Neural crest cell (in vitro differentiated cells): ENCODE measurements at regions not wholly inside any gene's neighbourhood (a gene's known extent, or its start where the extent isn't known, plus 50 kb on each side); places are given as distances from the start of the nearest gene placed in this dataset.

Source experiments
- DNase-seq: peaks from one replicate; pipeline ENCODE4 v3.0.0; 2021; ENCODE audit warnings: low read depth, mixed read lengths, low spot score
- H3K27ac Mint-ChIP-seq: one replicate; pipeline ENCODE4 v1.8.0; 2021; ENCODE audit warnings: mild to moderate bottlenecking, mixed read lengths; ENCODE audit not compliant: unreplicated experiment
- H3K27me3 Mint-ChIP-seq: 2 replicates; pipeline ENCODE4 v1.8.0; 2021; ENCODE audit warnings: low read depth, mild to moderate bottlenecking, mixed read lengths
- H3K36me3 Mint-ChIP-seq: 2 replicates; pipeline ENCODE4 v1.8.0; 2021; ENCODE audit warnings: low read depth, mild to moderate bottlenecking, mixed read lengths
- H3K4me1 Mint-ChIP-seq: 2 replicates; pipeline ENCODE4 v1.8.0; 2021; ENCODE audit warnings: mixed read lengths
- H3K4me3 Mint-ChIP-seq: one replicate; pipeline ENCODE4 v1.8.0; 2021; ENCODE audit warnings: mild to moderate bottlenecking, mixed read lengths
- H3K9me3 Mint-ChIP-seq: 2 replicates; pipeline ENCODE4 v1.8.0; 2021; ENCODE audit warnings: mixed read lengths
- CTCF ChIP-seq: fragments of 200-600 bp; sonication (generic); conservative IDR thresholded peaks from 2 replicates; pipeline ENCODE4 v1.5.0; 2021; ENCODE audit warnings: antibody characterized with exemption, mild to moderate bottlenecking

DNA sequence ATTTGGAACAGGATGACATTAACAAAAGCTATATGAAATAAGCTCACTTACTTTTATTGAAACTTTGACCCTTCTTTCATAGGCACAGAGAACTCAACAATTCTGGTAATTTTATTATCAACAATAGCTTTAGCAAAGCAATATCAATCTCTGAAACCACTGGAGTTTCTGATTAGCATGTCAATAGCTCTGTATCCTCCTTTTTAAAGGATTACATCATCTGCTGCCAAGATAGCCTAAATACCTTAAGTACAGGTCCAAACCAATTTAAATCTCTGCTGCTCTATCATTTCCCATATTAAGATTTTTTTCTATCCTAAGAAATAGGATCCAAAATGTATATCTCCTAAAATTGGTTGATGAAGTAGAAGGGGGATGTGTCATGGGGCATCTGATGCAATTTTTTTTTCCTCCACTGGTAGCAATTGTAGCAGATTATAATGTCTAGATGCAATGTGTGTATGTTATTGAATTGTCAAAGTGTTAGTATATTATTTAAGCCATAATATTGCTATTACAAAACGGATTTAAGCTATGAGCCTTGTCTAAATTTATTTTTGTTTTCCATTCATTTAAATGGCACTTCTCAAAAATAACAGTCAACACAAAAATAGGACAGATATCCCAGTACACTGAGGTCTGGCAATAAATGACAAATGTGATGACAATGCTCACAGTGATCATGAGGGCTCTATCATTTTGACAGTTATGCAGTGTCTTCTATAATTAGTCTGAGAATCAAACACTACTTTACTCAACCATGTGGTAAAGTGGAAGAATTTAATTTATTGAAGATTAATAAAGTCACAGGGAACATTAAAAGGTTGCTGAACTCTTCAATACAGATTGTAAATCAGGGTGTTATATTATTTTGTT, 328.4 kb downstream of the CDH7 start:
- no peaks in the 10 kb centered on the region for H3K27me3 Mint-ChIP-seq
- no peak overlapping the region for H3K27ac Mint-ChIP-seq
- DNase-seq: no peak
- H3K4me3 Mint-ChIP-seq: no peak overlapping the region
- no peak for TF ChIP-seq CTCF
- peaks cover 13% of the 10 kb centered on the region for H3K9me3 Mint-ChIP-seq
- peaks cover 5% of the 10 kb centered on the region for H3K36me3 Mint-ChIP-seq
- peaks cover 7% of the 10 kb centered on the region for H3K4me1 Mint-ChIP-seq

GRCh38 chr18:66077066-66077465, 326.3 kb downstream of the CDH7 start:
- Mint-ChIP-seq H3K4me1 (peaks cover 7% of the 10 kb centered on the region), H3K27me3 (no peaks in the 10 kb centered on the region), H3K4me3 (no peak overlapping the region), H3K9me3 (peaks cover 24% of the 10 kb centered on the region), H3K36me3 (peaks cover 10% of the 10 kb centered on the region), H3K27ac (no peak overlapping the region)
- no peak for DNase-seq
- TF ChIP-seq CTCF: no peak

GRCh38 chr18:66066191-66066590, 315.4 kb downstream of the CDH7 start:
- no peak for TF ChIP-seq CTCF
- Mint-ChIP-seq H3K36me3 (peaks cover 7% of the 10 kb centered on the region), H3K4me3 (no peak overlapping the region), H3K4me1 (peaks cover 5% of the 10 kb centered on the region), H3K27me3 (no peaks in the 10 kb centered on the region), H3K27ac (no peak overlapping the region), H3K9me3 (peaks cover 8% of the 10 kb centered on the region)
- DNase-seq: no peak

DNA sequence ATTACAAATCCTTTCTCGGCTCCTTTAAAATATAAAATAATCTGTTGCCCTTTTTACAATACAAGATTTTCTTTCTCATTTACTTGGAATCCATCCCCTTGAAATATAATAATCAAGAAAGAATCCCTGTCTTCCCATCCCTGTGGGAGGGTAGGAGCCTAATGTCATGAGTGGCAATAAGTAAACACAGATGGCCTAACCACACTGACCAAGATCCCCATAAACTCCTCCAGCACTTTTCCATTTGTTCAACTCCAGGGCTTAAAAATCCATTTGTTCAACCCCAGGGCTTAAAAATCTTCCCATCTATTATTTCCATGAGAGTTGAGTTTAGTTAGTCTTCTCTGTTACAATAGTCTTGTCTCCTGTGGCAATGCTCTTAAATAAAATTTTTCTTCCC, 297.6 kb downstream of the CDH7 start:
- no peaks in the 10 kb centered on the region for H3K27me3 Mint-ChIP-seq
- H3K36me3 Mint-ChIP-seq: no peaks in the 10 kb centered on the region
- no peak for DNase-seq
- no peaks in the 10 kb centered on the region for H3K4me1 Mint-ChIP-seq
- no peaks in the 10 kb centered on the region for H3K9me3 Mint-ChIP-seq
- H3K27ac Mint-ChIP-seq: no peak overlapping the region
- no peak overlapping the region for H3K4me3 Mint-ChIP-seq
- no peak for TF ChIP-seq CTCF

DNA sequence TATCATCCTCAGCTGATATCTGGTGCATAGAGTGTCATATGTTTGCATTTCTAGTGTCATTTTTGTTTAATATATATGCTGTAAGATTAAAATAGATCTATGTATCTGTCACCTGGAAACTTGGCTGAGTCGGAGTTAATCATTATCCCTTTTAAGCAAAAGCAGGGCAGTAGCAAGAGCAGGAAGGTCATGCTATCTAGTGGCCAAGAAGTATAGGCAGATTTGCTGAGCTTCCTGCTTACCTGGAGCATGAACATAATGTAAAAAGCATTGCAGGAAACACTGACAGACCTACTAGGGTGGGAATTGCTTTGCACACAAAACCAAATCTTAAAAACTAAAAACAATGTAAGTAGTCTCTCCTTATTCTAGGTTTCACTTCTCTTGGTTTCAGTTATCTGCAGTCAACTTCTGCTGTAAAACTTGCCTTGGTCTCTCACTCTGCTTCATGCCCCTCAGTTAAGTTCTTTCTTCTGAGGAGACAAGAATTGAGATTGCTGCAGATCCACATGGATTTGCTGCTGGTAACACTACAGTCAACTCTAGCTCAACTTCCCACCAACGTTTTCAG, 295.3 kb downstream of the CDH7 start:
- peaks cover 5% of the 10 kb centered on the region for H3K9me3 Mint-ChIP-seq
- H3K27ac Mint-ChIP-seq: no peak overlapping the region
- no peak for DNase-seq
- no peak overlapping the region for H3K4me3 Mint-ChIP-seq
- no peak for TF ChIP-seq CTCF
- H3K27me3 Mint-ChIP-seq: no peaks in the 10 kb centered on the region
- H3K36me3 Mint-ChIP-seq: no peaks in the 10 kb centered on the region
- no peaks in the 10 kb centered on the region for H3K4me1 Mint-ChIP-seq
